Loucy (cell line): ENCODE measurements at regions not wholly inside any gene's neighbourhood (a gene's known extent, or its start where the extent isn't known, plus 50 kb on each side); places are given as distances from the start of the nearest gene placed in this dataset.

ENCODE experiments used
- H2AFZ ChIP-seq: fragments of 200-600 bp; sonication (generic); 2 replicates; pipeline ENCODE4 v1.6.0; 2016; ENCODE audit warnings: antibody characterized with exemption, mild to moderate bottlenecking, low read length, moderate library complexity
- H3F3A ChIP-seq: fragments of 200-600 bp; 2 replicates; pipeline ENCODE4 v1.6.0; 2016; ENCODE audit warnings: antibody characterized with exemption, low read depth, mild to moderate bottlenecking
- H3K27me3 ChIP-seq: fragments of 200-600 bp; sonication (generic); 2 replicates; pipeline ENCODE4 v1.6.1; 2014; ENCODE audit warnings: low read length, mild to moderate bottlenecking; ENCODE audit not compliant: insufficient read depth, poor library complexity, severe bottlenecking
- H3K36me3 ChIP-seq: fragments of 200-600 bp; sonication (generic); 2 replicates; pipeline ENCODE4 v1.6.1; 2016; ENCODE audit warnings: low read length; ENCODE audit not compliant: insufficient read depth
- H3K4me1 ChIP-seq: fragments of 200-600 bp; sonication (generic); 2 replicates; pipeline ENCODE4 v1.5.1; 2014; ENCODE audit warnings: low read length, mild to moderate bottlenecking; ENCODE audit not compliant: insufficient read depth, poor library complexity, severe bottlenecking
- H3K4me2 ChIP-seq: fragments of 200-600 bp; sonication (generic); 2 replicates; pipeline ENCODE4 v1.6.0; 2014; ENCODE audit warnings: antibody characterized with exemption, low read length, low read depth, mild to moderate bottlenecking; ENCODE audit not compliant: poor library complexity, severe bottlenecking
- H3K4me3 ChIP-seq: fragments of 200-600 bp; sonication (generic); 2 replicates; pipeline ENCODE4 v1.5.1; 2014; ENCODE audit warnings: low read length, mild to moderate bottlenecking, mixed read lengths; ENCODE audit not compliant: poor library complexity, severe bottlenecking
- H3K79me2 ChIP-seq: fragments of 200-600 bp; sonication (generic); 2 replicates; pipeline ENCODE4 v1.6.1; 2014; ENCODE audit warnings: low read length; ENCODE audit not compliant: insufficient read depth
- H3K9ac ChIP-seq: fragments of 200-600 bp; sonication (generic); 2 replicates; pipeline ENCODE4 v1.6.0; 2014; ENCODE audit warnings: mild to moderate bottlenecking, low read depth, low read length, moderate library complexity; ENCODE audit not compliant: poor library complexity, severe bottlenecking
- H3K9me2 ChIP-seq: fragments of 200-600 bp; sonication (generic); replicated peaks from 2 replicates; pipeline ENCODE4 v1.6.1; 2016; ENCODE audit warnings: low read depth, low read length, mixed read lengths
- H3K9me3 ChIP-seq: fragments of 200-600 bp; sonication (generic); 2 replicates; pipeline ENCODE4 v1.6.1; 2014; ENCODE audit warnings: mild to moderate bottlenecking, antibody characterized with exemption, low read length, low read depth; ENCODE audit not compliant: insufficient read depth
- H4K20me1 ChIP-seq: fragments of 200-600 bp; sonication (generic); 2 replicates; pipeline ENCODE4 v1.6.0; 2014; ENCODE audit warnings: antibody characterized with exemption, low read length, mild to moderate bottlenecking; ENCODE audit not compliant: insufficient read depth, poor library complexity, severe bottlenecking
- EZH2phosphoT487 ChIP-seq: fragments of 200-600 bp; IDR thresholded peaks from 2 replicates; pipeline ENCODE4 v1.6.1; 2018; ENCODE audit warnings: antibody characterized with exemption, mild to moderate bottlenecking, moderate library complexity, borderline replicate concordance
- TF ChIP-seq, protein P1 (sequence below): fragments of 200-600 bp; sonication (generic); conservative IDR thresholded peaks from 2 replicates; pipeline ENCODE4 v1.5.1; 2014; ENCODE audit warnings: mild to moderate bottlenecking, antibody characterized with exemption, low read length

DNA sequence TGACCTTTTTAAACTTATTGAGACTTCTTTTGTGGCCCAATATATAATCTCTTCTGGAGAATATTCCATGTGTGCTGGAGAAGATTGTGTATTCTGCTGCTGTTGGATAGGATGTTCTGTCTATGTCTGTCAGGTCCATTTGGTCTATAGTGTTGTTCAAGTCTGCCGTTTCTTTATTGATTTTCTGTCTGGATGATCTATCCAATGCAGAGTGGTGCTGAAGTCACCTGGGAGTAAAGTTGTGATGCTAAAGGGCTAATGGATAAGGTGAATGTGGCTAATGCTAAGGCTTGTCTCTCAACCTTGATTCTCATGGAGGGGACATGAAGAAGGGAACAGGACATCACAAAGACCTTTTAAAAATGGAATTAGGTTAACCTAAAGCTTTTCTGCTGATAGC is 72.0 kb upstream of the AP1S2 start:
- H3K79me2 ChIP-seq: no peaks in the 10 kb centered on the region
- no peaks in the 10 kb centered on the region for H3K9me2 ChIP-seq
- no peaks in the 10 kb centered on the region for H3K36me3 ChIP-seq
- H3K27me3 ChIP-seq: no peaks in the 10 kb centered on the region
- no peak overlapping the region for H3K4me2 ChIP-seq
- no peaks in the 10 kb centered on the region for H4K20me1 ChIP-seq
- H3K9ac ChIP-seq: no peak overlapping the region
- no peak overlapping the region for H2AFZ ChIP-seq
- H3K4me1 ChIP-seq: no peaks in the 10 kb centered on the region
- TF ChIP-seq, protein P1, sequence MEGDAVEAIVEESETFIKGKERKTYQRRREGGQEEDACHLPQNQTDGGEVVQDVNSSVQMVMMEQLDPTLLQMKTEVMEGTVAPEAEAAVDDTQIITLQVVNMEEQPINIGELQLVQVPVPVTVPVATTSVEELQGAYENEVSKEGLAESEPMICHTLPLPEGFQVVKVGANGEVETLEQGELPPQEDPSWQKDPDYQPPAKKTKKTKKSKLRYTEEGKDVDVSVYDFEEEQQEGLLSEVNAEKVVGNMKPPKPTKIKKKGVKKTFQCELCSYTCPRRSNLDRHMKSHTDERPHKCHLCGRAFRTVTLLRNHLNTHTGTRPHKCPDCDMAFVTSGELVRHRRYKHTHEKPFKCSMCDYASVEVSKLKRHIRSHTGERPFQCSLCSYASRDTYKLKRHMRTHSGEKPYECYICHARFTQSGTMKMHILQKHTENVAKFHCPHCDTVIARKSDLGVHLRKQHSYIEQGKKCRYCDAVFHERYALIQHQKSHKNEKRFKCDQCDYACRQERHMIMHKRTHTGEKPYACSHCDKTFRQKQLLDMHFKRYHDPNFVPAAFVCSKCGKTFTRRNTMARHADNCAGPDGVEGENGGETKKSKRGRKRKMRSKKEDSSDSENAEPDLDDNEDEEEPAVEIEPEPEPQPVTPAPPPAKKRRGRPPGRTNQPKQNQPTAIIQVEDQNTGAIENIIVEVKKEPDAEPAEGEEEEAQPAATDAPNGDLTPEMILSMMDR: no peak
- TF ChIP-seq EZH2phosphoT487: no peak
- H3F3A ChIP-seq: no peaks in the 10 kb centered on the region
- H3K9me3 ChIP-seq: no peaks in the 10 kb centered on the region
- H3K4me3 ChIP-seq: no peak overlapping the region

DNA sequence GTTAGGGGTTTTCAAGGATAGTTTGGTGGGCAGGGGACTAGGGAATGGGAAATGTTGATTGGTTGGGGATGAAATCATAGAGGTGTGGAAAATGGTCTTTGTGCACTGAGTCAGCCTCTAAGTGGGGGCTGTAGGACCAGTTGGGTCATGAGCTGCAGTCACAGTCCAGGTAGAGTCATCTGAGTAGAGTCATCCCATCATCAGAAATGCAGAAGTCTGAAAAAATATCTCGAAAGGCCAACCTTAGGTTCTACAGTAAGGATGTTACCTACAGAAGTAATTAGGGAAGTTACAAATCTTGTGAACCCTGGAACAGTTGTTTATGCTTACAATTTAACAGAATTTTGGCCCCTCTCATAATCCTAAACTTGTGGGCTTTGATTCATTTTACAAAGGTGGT is 63.4 kb upstream of the AP1S2 start:
- Histone ChIP-seq H3K9me3 (no peaks in the 10 kb centered on the region), H3F3A (no peaks in the 10 kb centered on the region), H4K20me1 (no peaks in the 10 kb centered on the region), H3K4me1 (no peaks in the 10 kb centered on the region), H3K36me3 (no peaks in the 10 kb centered on the region), H3K4me2 (no peak overlapping the region), H3K4me3 (no peak overlapping the region), H3K27me3 (no peaks in the 10 kb centered on the region), H3K79me2 (no peaks in the 10 kb centered on the region), H3K9me2 (no peaks in the 10 kb centered on the region), H2AFZ (no peak overlapping the region), H3K9ac (no peak overlapping the region)
- TF ChIP-seq, protein P1: no peak
- no peak for TF ChIP-seq EZH2phosphoT487

DNA sequence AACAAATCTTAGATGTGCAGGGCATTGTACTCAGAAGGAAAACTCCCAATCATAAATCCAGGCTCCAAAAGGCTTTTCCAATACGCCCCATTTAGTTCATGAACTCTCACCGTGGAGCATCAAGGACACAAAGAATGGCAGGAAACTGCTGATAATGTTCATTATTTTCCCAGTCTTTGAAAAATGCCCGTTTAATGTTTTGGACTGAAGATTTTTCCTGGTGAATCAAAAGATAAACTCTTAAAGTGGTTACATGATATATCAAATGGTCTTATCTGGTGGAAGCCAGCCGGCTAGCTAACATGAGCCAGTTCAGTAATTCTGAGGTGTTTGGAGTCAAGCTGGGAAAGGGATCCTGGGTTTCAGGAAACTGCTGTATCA is 62.1 kb upstream of the AP1S2 start:
- H3K4me2 ChIP-seq: no peak overlapping the region
- no peak overlapping the region for H3K9ac ChIP-seq
- H3K36me3 ChIP-seq: no peaks in the 10 kb centered on the region
- no peaks in the 10 kb centered on the region for H3K9me3 ChIP-seq
- no peaks in the 10 kb centered on the region for H3K27me3 ChIP-seq
- no peaks in the 10 kb centered on the region for H4K20me1 ChIP-seq
- H3K79me2 ChIP-seq: no peaks in the 10 kb centered on the region
- no peaks in the 10 kb centered on the region for H3F3A ChIP-seq
- TF ChIP-seq EZH2phosphoT487: no peak
- TF ChIP-seq, protein P1: no peak
- H3K4me1 ChIP-seq: no peaks in the 10 kb centered on the region
- H2AFZ ChIP-seq: no peak overlapping the region
- no peak overlapping the region for H3K4me3 ChIP-seq
- no peaks in the 10 kb centered on the region for H3K9me2 ChIP-seq
